A549 (cell line): ENCODE measurements at regions not wholly inside any gene's neighbourhood (a gene's known extent, or its start where the extent isn't known, plus 50 kb on each side); places are given as distances from the start of the nearest gene placed in this dataset.

Experiments used
- ATAC-seq, 2 experiments: fragments of 200-7000 bp in 1 of 2; fragments of >200 bp in 1 of 2; cut with Nextera tagmentation in 1 of 2; cut with Tn5 transposase in 1 of 2; 3 replicates each; pipeline versions ENCODE4 v1.8.0 to v1.9.1; 2018 to 2020; ENCODE audit warnings: mild to moderate bottlenecking in 1 of 2, moderate library complexity in 1 of 2
- CTCF ChIA-PET: fragments of 300-600 bp; sonication (Branson Sonifier 250); formaldehyde crosslinking; extraction: SDS; loops from one replicate; lab custom pipeline; 2021; ENCODE audit warnings: antibody characterized with exemption, inconsistent platforms; lab: Yijun Ruan, JAX
- POLR2A ChIA-PET: fragments of 350-600 bp; formaldehyde crosslinking; extraction: SDS; loops from one replicate; lab custom pipeline; 2021; ENCODE audit warnings: antibody characterized with exemption, inconsistent platforms; lab: Yijun Ruan, JAX
- DNase-seq, 2 experiments: peaks; one replicate each; pipeline versions ENCODE4 v3.0.0 to v3.0.0-alpha.2; 2011 to 2016; ENCODE audit warnings: low read depth in 1 of 2, low spot score in 1 of 2
- FAIRE-seq: peaks from 2 replicates; lab custom pipeline; 2011; peaks lifted over from hg19 to GRCh38; lab: Jason Lieb, UNC
- H3K27ac ChIP-seq, 2 experiments: fragments of >200 bp; sonication (Bioruptor Twin); formaldehyde crosslinking; 3 replicates each; pipeline ENCODE4 v1.5.1; 2016 to 2017
- H3K4me1 ChIP-seq: fragments of >200 bp; sonication (Bioruptor Twin); formaldehyde crosslinking; 3 replicates; pipeline ENCODE4 v1.6.1; 2016
- H3K4me2 ChIP-seq: fragments of >200 bp; sonication (Bioruptor Twin); formaldehyde crosslinking; 3 replicates; pipeline ENCODE4 v1.6.1; 2016
- H3K4me3 ChIP-seq: fragments of >200 bp; sonication (Bioruptor Twin); formaldehyde crosslinking; 3 replicates; pipeline ENCODE4 v1.5.1; 2016
- H3K9me3 ChIP-seq: fragments of >200 bp; sonication (Bioruptor Twin); formaldehyde crosslinking; 3 replicates; pipeline ENCODE4 v1.6.1; 2016
- CBX8 ChIP-seq: fragments of 200-600 bp; sonication (generic); IDR thresholded peaks from 2 replicates; pipeline ENCODE4 v1.6.1; 2016
- CEBPB ChIP-seq, 2 experiments: fragments of >200 bp in 1 of 2; sonication (Bioruptor Twin) in 1 of 2; formaldehyde crosslinking in 1 of 2; IDR thresholded peaks; 2 replicates each; pipeline ENCODE4 v1.6.1; 2012 to 2016
- CTCF ChIP-seq: fragments of >200 bp; sonication (Bioruptor Twin); formaldehyde crosslinking; IDR thresholded peaks from 3 replicates; pipeline ENCODE4 v1.5.1; 2016
- EHF ChIP-seq: fragments of 250-450 bp; sonication (Bioruptor Pico); IDR thresholded peaks from 2 replicates; pipeline ENCODE4 v1.5.0; 2020; ENCODE audit warnings: mild to moderate bottlenecking
- EHMT2 ChIP-seq: fragments of 200-600 bp; sonication (generic); IDR thresholded peaks from 2 replicates; pipeline ENCODE4 v1.6.1; 2016; ENCODE audit warnings: antibody characterized with exemption, low read depth, mild to moderate bottlenecking, moderate library complexity
- EP300 ChIP-seq, 2 experiments: fragments of >200 bp; sonication (Bioruptor Twin); formaldehyde crosslinking; IDR thresholded peaks; 2 replicates in 1 of 2; 3 replicates in 1 of 2; pipeline ENCODE4 v1.6.1; 2016 to 2017
- HEYL ChIP-seq: fragments of 250-450 bp; sonication (Bioruptor Pico); IDR thresholded peaks from 2 replicates; pipeline ENCODE4 v1.8.0; 2021; ENCODE audit warnings: mild to moderate bottlenecking, moderate library complexity
- JUNB ChIP-seq: fragments of >200 bp; sonication (Bioruptor Twin); formaldehyde crosslinking; IDR thresholded peaks from 2 replicates; pipeline ENCODE4 v1.6.1; 2016
- KDM5A ChIP-seq: fragments of 200-600 bp; sonication (generic); IDR thresholded peaks from 2 replicates; pipeline ENCODE4 v1.6.1; 2016; ENCODE audit warnings: antibody characterized with exemption, mild to moderate bottlenecking
- MAFK ChIP-seq: fragments of 450-650 bp; IDR thresholded peaks from 2 replicates; pipeline ENCODE4 v1.6.1; 2014; ENCODE audit not compliant: partially characterized antibody
- MYC ChIP-seq: IDR thresholded peaks from 2 replicates; pipeline ENCODE4 v1.6.1; 2012; ENCODE audit warnings: mild to moderate bottlenecking, inconsistent platforms, low read length, improper control_type of control experiment, borderline replicate concordance
- NFE2L2 ChIP-seq: fragments of 150-350 bp; conservative IDR thresholded peaks from 2 replicates; pipeline ENCODE4 v1.6.1; 2014; ENCODE audit warnings: low read length
- POLR2A ChIP-seq: IDR thresholded peaks from 2 replicates; pipeline ENCODE4 v1.6.1; 2012; ENCODE audit warnings: mild to moderate bottlenecking, low read length
- POLR2AphosphoS2 ChIP-seq: conservative IDR thresholded peaks from 2 replicates; pipeline ENCODE4 v1.6.1; 2012; ENCODE audit warnings: low read length, improper control_type of control experiment, inconsistent platforms
- RCOR1 ChIP-seq: fragments of 150-350 bp; IDR thresholded peaks from 2 replicates; pipeline ENCODE4 v1.6.1; 2014; ENCODE audit warnings: antibody characterized with exemption, low read length, low read depth
- REST ChIP-seq: fragments of 200-600 bp; sonication (generic); IDR thresholded peaks from 2 replicates; pipeline ENCODE4 v1.6.1; 2016; ENCODE audit warnings: antibody characterized with exemption, mild to moderate bottlenecking, moderate library complexity
- SREBF2 ChIP-seq: fragments of 450-650 bp; IDR thresholded peaks from 2 replicates; pipeline ENCODE4 v1.6.1; 2014; ENCODE audit warnings: mild to moderate bottlenecking, moderate library complexity
- TFCP2L1 ChIP-seq: fragments of 250-450 bp; sonication (Bioruptor Pico); IDR thresholded peaks from 2 replicates; pipeline ENCODE4 v1.5.0; 2021; ENCODE audit warnings: mild to moderate bottlenecking
- TP53 ChIP-seq: fragments of 250-450 bp; sonication (Bioruptor Pico); IDR thresholded peaks from 2 replicates; pipeline ENCODE4 v1.5.0; 2021; ENCODE audit warnings: mild to moderate bottlenecking, moderate library complexity
- USF2 ChIP-seq: fragments of 450-650 bp; IDR thresholded peaks from 2 replicates; pipeline ENCODE4 v1.6.1; 2014; ENCODE audit warnings: antibody characterized with exemption
- ZC3H11A ChIP-seq: fragments of 450-650 bp; IDR thresholded peaks from 2 replicates; pipeline ENCODE4 v1.6.1; 2014; ENCODE audit warnings: antibody characterized with exemption, mild to moderate bottlenecking
- ZNF302 ChIP-seq: fragments of 250-450 bp; sonication (Bioruptor Pico); IDR thresholded peaks from 2 replicates; pipeline ENCODE4 v1.9.0; 2021; ENCODE audit warnings: inconsistent platforms, mild to moderate bottlenecking, moderate library complexity
- WGBS: methylation state at CpG from one replicate; pipeline ENCODE4 v1.1.6; 2017; ENCODE audit errors: missing lambda C conversion rate; 5-methylcytosine and 5-hydroxymethylcytosine counted together
- TF ChIP-seq, protein P1 (sequence below): fragments of >200 bp; sonication (Bioruptor Twin); formaldehyde crosslinking; IDR thresholded peaks from 2 replicates; pipeline ENCODE4 v1.6.1; 2016
- TF ChIP-seq, protein P2 (sequence below): IDR thresholded peaks from 2 replicates; pipeline ENCODE4 v1.6.1; 2012

DNA sequence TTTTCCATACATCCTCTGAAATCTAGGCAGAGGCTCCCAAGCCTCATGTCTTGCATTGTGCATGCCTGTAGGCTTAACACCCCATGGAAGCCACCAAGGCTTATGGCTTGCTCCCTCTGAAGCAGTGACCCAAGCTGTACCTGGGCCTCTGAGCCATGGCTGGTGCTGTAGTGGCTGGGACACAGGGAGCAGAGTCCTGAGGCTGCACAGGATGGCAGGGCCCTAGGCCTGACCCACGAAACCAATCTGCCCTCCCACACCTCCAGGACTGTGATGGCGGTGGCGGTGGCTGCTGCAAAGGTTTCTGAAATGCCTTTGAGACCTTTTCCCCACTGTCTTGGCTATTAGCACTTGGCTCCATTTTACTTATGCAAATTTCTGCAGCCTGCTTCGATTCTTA is 429.5 kb downstream of the NPHP4 start:
- no peak for ATAC-seq
- no peak for DNase-seq
- Histone ChIP-seq H3K4me2 (no peak overlapping the region), H3K4me3 (no peak overlapping the region), H3K9me3 (no peaks in the 10 kb centered on the region), H3K4me1 (no peaks in the 10 kb centered on the region), H3K27ac (no peak overlapping the region)
- TF ChIP-seq EHF (CRISPR knock-in tag) (no peak), KDM5A (no peak), EHMT2 (no peak), ZC3H11A (no peak), MYC (no peak), RCOR1 (no peak), HEYL (no peak), SREBF2 (no peak), TP53 (CRISPR knock-in tag) (no peak), CBX8 (no peak), TFCP2L1 (CRISPR knock-in tag) (no peak), POLR2A (no peak), EP300 (IDR thresholded peaks at IDR 0.05) (no peak)
- TF ChIP-seq, protein P1, sequence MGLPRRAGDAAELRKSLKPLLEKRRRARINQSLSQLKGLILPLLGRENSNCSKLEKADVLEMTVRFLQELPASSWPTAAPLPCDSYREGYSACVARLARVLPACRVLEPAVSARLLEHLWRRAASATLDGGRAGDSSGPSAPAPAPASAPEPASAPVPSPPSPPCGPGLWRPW, result no peak
- TF ChIP-seq, protein P2, sequence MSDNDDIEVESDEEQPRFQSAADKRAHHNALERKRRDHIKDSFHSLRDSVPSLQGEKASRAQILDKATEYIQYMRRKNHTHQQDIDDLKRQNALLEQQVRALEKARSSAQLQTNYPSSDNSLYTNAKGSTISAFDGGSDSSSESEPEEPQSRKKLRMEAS, result no peak
- WGBS, result 19% methylated on average over 4 of the region's 4 CpGs
- ChIA-PET POLR2A (no interaction called here), CTCF (no interaction called here)
- no peak for FAIRE-seq

DNA sequence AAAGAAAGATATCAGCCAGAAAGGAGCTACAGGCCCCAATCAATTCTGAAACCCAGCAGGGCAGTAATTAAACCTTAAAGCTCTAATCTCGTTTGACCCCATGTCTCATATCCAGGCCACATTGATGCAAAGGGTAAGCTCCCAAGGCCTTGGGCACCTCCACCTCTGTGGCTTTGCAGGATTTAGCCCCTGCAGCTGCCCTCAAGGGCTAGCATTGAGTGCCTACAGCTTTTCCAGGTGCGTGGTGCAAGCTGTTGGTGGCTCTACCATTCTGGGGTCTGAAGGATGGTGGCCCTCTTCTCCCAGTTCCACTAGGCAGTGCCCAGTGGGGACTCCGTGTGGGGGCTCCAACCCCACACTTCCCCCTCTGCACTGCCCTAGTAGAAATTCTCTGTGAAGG is 429.9 kb downstream of the NPHP4 start:
- FAIRE-seq (no peak), DNase-seq (no peak), ATAC-seq (no peak)
- Histone ChIP-seq H3K4me1 (no peaks in the 10 kb centered on the region), H3K9me3 (no peaks in the 10 kb centered on the region), H3K27ac (no peak overlapping the region), H3K4me2 (no peak overlapping the region), H3K4me3 (no peak overlapping the region)
- ChIA-PET CTCF (no interaction called here), POLR2A (no interaction called here)
- TF ChIP-seq REST (no peak), USF2 (no peak)
- 0% methylated on average over 2 of the region's 3 CpGs for WGBS

DNA sequence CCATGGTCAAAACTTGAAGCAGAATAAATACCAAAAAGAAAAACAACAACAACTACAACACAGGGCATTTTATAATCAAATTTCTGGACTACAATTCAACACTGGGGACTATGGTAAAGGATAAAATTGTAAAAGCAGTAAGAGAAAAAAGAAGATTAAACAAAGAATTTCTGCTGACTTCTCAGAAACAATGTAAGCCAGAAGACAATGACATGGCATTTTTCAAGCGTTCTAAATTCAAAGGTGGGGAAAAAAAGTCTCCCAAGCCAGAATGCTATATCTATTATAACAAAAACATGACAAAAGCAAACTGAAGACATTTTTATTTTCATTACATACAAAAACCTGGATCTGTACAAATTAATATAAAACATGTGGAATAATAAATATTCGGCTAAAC is 433.1 kb downstream of the NPHP4 start:
- H3K9me3 ChIP-seq, result no peaks in the 10 kb centered on the region
- H3K4me2 ChIP-seq, result no peak overlapping the region
- no peak overlapping the region for H3K27ac ChIP-seq
- ChIA-PET POLR2A (no interaction called here), CTCF (no interaction called here)
- ATAC-seq (no peak), FAIRE-seq (no peak), DNase-seq (no peak)
- H3K4me3 ChIP-seq, result no peak overlapping the region
- TF ChIP-seq JUNB (no peak), CBX8 (no peak), SREBF2 (no peak), NFE2L2 (0 out of 2 replicates have a peak, but pooled peaks have one; percentile 33), CTCF (no peak), POLR2AphosphoS2 (no peak), EHF (CRISPR knock-in tag) (no peak), CEBPB (IDR thresholded peaks at IDR 0.05) (no peak), MAFK (peak; percentile 67), ZNF302 (CRISPR knock-in tag) (no peak)
- 7% methylated on average over 2 of the region's 2 CpGs for whole genome bisulfite sequencing
- H3K4me1 ChIP-seq, result no peaks in the 10 kb centered on the region
